ENCODE measurements at regions not wholly inside any gene's neighbourhood (a gene's known extent, or its start where the extent isn't known, plus 50 kb on each side); places are given as distances from the start of the nearest gene placed in this dataset.

- Mint-ChIP-seq H3K4me3 (no peak overlapping the region), H3K4me1 (ENCODE audit: low read depth) (no peaks in the 10 kb centered on the region), H3K36me3 (ENCODE audit: low read depth) (no peaks in the 10 kb centered on the region), H3K27ac (no peak overlapping the region), H3K27me3 (ENCODE audit: insufficient read depth) (no peaks in the 10 kb centered on the region), H3K9me3 (no peaks in the 10 kb centered on the region)
- intact Hi-C loops (cut with micrococcal nuclease) = no loop called here
- DNase-seq (ENCODE audit: low spot score) = no peak
These were observed 144.4 kb downstream of the PCDH18 start for GRCh38 chr4:137387924-137388323.

GRCh38 chr4:137384476-137384875 lies 147.8 kb downstream of the PCDH18 start:
- H3K27me3 Mint-ChIP-seq (ENCODE audit: insufficient read depth) = no peaks in the 10 kb centered on the region
- no peak overlapping the region for H3K27ac Mint-ChIP-seq
- no peak overlapping the region for H3K4me3 Mint-ChIP-seq
- intact Hi-C loops (cut with micrococcal nuclease) = no loop called here
- H3K9me3 Mint-ChIP-seq = no peaks in the 10 kb centered on the region
- H3K36me3 Mint-ChIP-seq (ENCODE audit: low read depth) = no peaks in the 10 kb centered on the region
- no peaks in the 10 kb centered on the region for H3K4me1 Mint-ChIP-seq (ENCODE audit: low read depth)
- DNase-seq (ENCODE audit: low spot score) = no peak

- Mint-ChIP-seq H3K4me1 (ENCODE audit: low read depth) (no peaks in the 10 kb centered on the region), H3K36me3 (ENCODE audit: low read depth) (no peaks in the 10 kb centered on the region), H3K4me3 (no peak overlapping the region), H3K27me3 (ENCODE audit: insufficient read depth) (no peaks in the 10 kb centered on the region), H3K9me3 (peaks cover 5% of the 10 kb centered on the region), H3K27ac (no peak overlapping the region)
- intact Hi-C loops (cut with micrococcal nuclease) = no loop called here
- no peak for DNase-seq (ENCODE audit: low spot score)
These were observed 153.5 kb downstream of the PCDH18 start for GRCh38 chr4:137378821-137379220.

GRCh38 chr4:137378393-137378792 lies 153.9 kb downstream of the PCDH18 start:
- Mint-ChIP-seq H3K4me1 (ENCODE audit: low read depth) (no peaks in the 10 kb centered on the region), H3K36me3 (ENCODE audit: low read depth) (no peaks in the 10 kb centered on the region), H3K27ac (no peak overlapping the region), H3K27me3 (ENCODE audit: insufficient read depth) (no peaks in the 10 kb centered on the region), H3K4me3 (no peak overlapping the region), H3K9me3 (peaks cover 5% of the 10 kb centered on the region)
- DNase-seq (ENCODE audit: low spot score) = no peak
- intact Hi-C loops (cut with micrococcal nuclease) = no loop called here

- no peak for DNase-seq (ENCODE audit: low spot score)
- Mint-ChIP-seq H3K4me1 (ENCODE audit: low read depth) (no peaks in the 10 kb centered on the region), H3K4me3 (no peak overlapping the region), H3K27ac (no peak overlapping the region), H3K36me3 (ENCODE audit: low read depth) (no peaks in the 10 kb centered on the region), H3K9me3 (peaks cover 5% of the 10 kb centered on the region), H3K27me3 (ENCODE audit: insufficient read depth) (no peaks in the 10 kb centered on the region)
- intact Hi-C loops (cut with micrococcal nuclease) = no loop called here
These were observed 156.0 kb downstream of the PCDH18 start for GRCh38 chr4:137376312-137376711.

GRCh38 chr4:137375111-137375850 lies 157.0 kb downstream of the PCDH18 start:
- Mint-ChIP-seq H3K27ac (no peak overlapping the region), H3K4me1 (ENCODE audit: low read depth) (no peaks in the 10 kb centered on the region), H3K9me3 (peaks cover 5% of the 10 kb centered on the region), H3K4me3 (no peak overlapping the region), H3K36me3 (ENCODE audit: low read depth) (no peaks in the 10 kb centered on the region), H3K27me3 (ENCODE audit: insufficient read depth) (no peaks in the 10 kb centered on the region)
- intact Hi-C loops (cut with micrococcal nuclease) = no loop called here
- DNase-seq (ENCODE audit: low spot score) = no peak

GRCh38 chr4:137370679-137371078 lies 161.6 kb downstream of the PCDH18 start:
- no peak for DNase-seq (ENCODE audit: low spot score)
- no peaks in the 10 kb centered on the region for H3K27me3 Mint-ChIP-seq (ENCODE audit: insufficient read depth)
- no peaks in the 10 kb centered on the region for H3K36me3 Mint-ChIP-seq (ENCODE audit: low read depth)
- H3K9me3 Mint-ChIP-seq = no peaks in the 10 kb centered on the region
- intact Hi-C loops (cut with micrococcal nuclease) = no loop called here
- no peak overlapping the region for H3K27ac Mint-ChIP-seq
- no peaks in the 10 kb centered on the region for H3K4me1 Mint-ChIP-seq (ENCODE audit: low read depth)
- H3K4me3 Mint-ChIP-seq = no peak overlapping the region

- Mint-ChIP-seq H3K4me3 (no peak overlapping the region), H3K36me3 (ENCODE audit: low read depth) (no peaks in the 10 kb centered on the region), H3K27me3 (ENCODE audit: insufficient read depth) (no peaks in the 10 kb centered on the region), H3K27ac (no peak overlapping the region), H3K4me1 (ENCODE audit: low read depth) (no peaks in the 10 kb centered on the region), H3K9me3 (no peaks in the 10 kb centered on the region)
- no peak for DNase-seq (ENCODE audit: low spot score)
- intact Hi-C loops (cut with micrococcal nuclease) = no loop called here
These were observed 162.1 kb downstream of the PCDH18 start for GRCh38 chr4:137370206-137370633.

GRCh38 chr4:137367620-137368019 lies 164.7 kb downstream of the PCDH18 start:
- DNase-seq (ENCODE audit: low spot score) = no peak
- Mint-ChIP-seq H3K9me3 (no peaks in the 10 kb centered on the region), H3K27ac (no peak overlapping the region), H3K36me3 (ENCODE audit: low read depth) (no peaks in the 10 kb centered on the region), H3K4me1 (ENCODE audit: low read depth) (no peaks in the 10 kb centered on the region), H3K4me3 (no peak overlapping the region), H3K27me3 (ENCODE audit: insufficient read depth) (no peaks in the 10 kb centered on the region)
- intact Hi-C loops (cut with micrococcal nuclease) = no loop called here

- Mint-ChIP-seq H3K36me3 (ENCODE audit: low read depth) (no peaks in the 10 kb centered on the region), H3K4me1 (ENCODE audit: low read depth) (no peaks in the 10 kb centered on the region), H3K27me3 (ENCODE audit: insufficient read depth) (no peaks in the 10 kb centered on the region), H3K4me3 (no peak overlapping the region), H3K9me3 (no peaks in the 10 kb centered on the region), H3K27ac (no peak overlapping the region)
- intact Hi-C loops (cut with micrococcal nuclease) = no loop called here
- DNase-seq (ENCODE audit: low spot score) = no peak
These were observed 168.8 kb downstream of the PCDH18 start for GRCh38 chr4:137363496-137363895.

- no peaks in the 10 kb centered on the region for H3K27me3 Mint-ChIP-seq (ENCODE audit: insufficient read depth)
- no peak overlapping the region for H3K27ac Mint-ChIP-seq
- H3K9me3 Mint-ChIP-seq = peaks cover 3% of the 10 kb centered on the region
- intact Hi-C loops (cut with micrococcal nuclease) = no loop called here
- H3K36me3 Mint-ChIP-seq (ENCODE audit: low read depth) = no peaks in the 10 kb centered on the region
- no peak for DNase-seq (ENCODE audit: low spot score)
- no peak overlapping the region for H3K4me3 Mint-ChIP-seq
- H3K4me1 Mint-ChIP-seq (ENCODE audit: low read depth) = no peaks in the 10 kb centered on the region
These were observed 170.4 kb downstream of the PCDH18 start for GRCh38 chr4:137361756-137362470.

GRCh38 chr4:137360761-137361160 lies 171.5 kb downstream of the PCDH18 start:
- H3K9me3 Mint-ChIP-seq = peaks cover 3% of the 10 kb centered on the region
- intact Hi-C loops (cut with micrococcal nuclease) = no loop called here
- H3K4me1 Mint-ChIP-seq (ENCODE audit: low read depth) = no peaks in the 10 kb centered on the region
- H3K36me3 Mint-ChIP-seq (ENCODE audit: low read depth) = no peaks in the 10 kb centered on the region
- H3K27me3 Mint-ChIP-seq (ENCODE audit: insufficient read depth) = no peaks in the 10 kb centered on the region
- no peak overlapping the region for H3K4me3 Mint-ChIP-seq
- no peak overlapping the region for H3K27ac Mint-ChIP-seq
- DNase-seq (ENCODE audit: low spot score) = no peak

GRCh38 chr4:137359691-137360315 lies 172.5 kb downstream of the PCDH18 start:
- Mint-ChIP-seq H3K27me3 (ENCODE audit: insufficient read depth) (no peaks in the 10 kb centered on the region), H3K27ac (no peak overlapping the region)
- intact Hi-C loops (cut with micrococcal nuclease) = no loop called here

More at GRCh38 chr4:137359691-137360315, 172.5 kb downstream of the PCDH18 start:
- Mint-ChIP-seq H3K36me3 (ENCODE audit: low read depth) (no peaks in the 10 kb centered on the region), H3K4me1 (ENCODE audit: low read depth) (no peaks in the 10 kb centered on the region), H3K9me3 (peaks cover 3% of the 10 kb centered on the region), H3K4me3 (no peak overlapping the region)
- DNase-seq (ENCODE audit: low spot score) = no peak

Measured in activated T-helper 1 cell treated with anti-CD3 and anti-CD28 coated beads, Interleukin-12 subunit alpha, Interleukin-12 subunit beta, Interleukin-2, Interleukin-4 antibody, amounts not matched to agents 30 ng/mL and 10 ng/mL and 1 ng/mL, durations not matched to agents 14 hours and 24 hours and 36 hours (primary cell).